GM12878 (cell line): ENCODE measurements at regions not wholly inside any gene's neighbourhood (a gene's known extent, or its start where the extent isn't known, plus 50 kb on each side); places are given as distances from the start of the nearest gene placed in this dataset.
A peak's percentile ranks its signal among the peaks of the same experiment; 100 is the strongest.

Experiments
- ATAC-seq: fragments of 200-7000 bp; cut with Tn5 transposase; 3 replicates; pipeline ENCODE4 v1.9.1; 2020; ENCODE audit warnings: mild to moderate bottlenecking, moderate library complexity
- BruUV-seq: library from RNA; stranded (reverse); fragments of 400-500 nt; replicated peaks from 2 replicates; lab custom pipeline; 2021; lab: Mats Ljungman, UMichigan
- CTCF ChIA-PET: fragments of 300-600 bp; sonication (Branson Sonifier 250); formaldehyde crosslinking; extraction: SDS; loops from one replicate; lab custom pipeline; 2021; ENCODE audit warnings: inconsistent platforms; lab: Yijun Ruan, JAX
- POLR2A ChIA-PET: fragments of 350-600 bp; formaldehyde crosslinking; extraction: SDS; loops from one replicate; lab custom pipeline; 2021; ENCODE audit warnings: inconsistent platforms; lab: Charles Lee
- RAD21 ChIA-PET: fragments of 300-600 bp; sonication (Branson Sonifier 250); formaldehyde crosslinking; loops from one replicate; lab custom pipeline; 2023; ENCODE audit warnings: antibody characterized with exemption; ENCODE audit not compliant: unreplicated experiment; lab: Charles Lee
- SMC1A ChIA-PET: fragments of 300-600 bp; sonication (Branson Sonifier 250); formaldehyde crosslinking; loops from one replicate; lab custom pipeline; 2023; ENCODE audit not compliant: unreplicated experiment, uncharacterized antibody; lab: Charles Lee
- DNase-seq: peaks from one replicate; pipeline ENCODE4 v3.0.0-alpha.2; 2011; ENCODE audit warnings: low read depth, low spot score
- FAIRE-seq: peaks from 3 replicates; lab custom pipeline; 2011; peaks lifted over from hg19 to GRCh38; lab: Jason Lieb, UNC
- H2AFZ ChIP-seq: 2 replicates; pipeline ENCODE4 v1.6.0; 2011; ENCODE audit warnings: low read depth, low read length, control low read depth; ENCODE audit not compliant: control insufficient read depth
- H3K27ac ChIP-seq: 2 replicates; pipeline ENCODE4 v1.5.1; 2011; ENCODE audit warnings: control low read depth; ENCODE audit not compliant: control insufficient read depth, insufficient read depth
- H3K27me3 ChIP-seq, 2 experiments: replicated peaks in 1 of 2; 2 replicates each; pipeline versions ENCODE4 v1.6.0 to v1.6.1; 2011; ENCODE audit warnings: low read length in 1 of 2; ENCODE audit not compliant: control insufficient read depth in 2 of 2, insufficient read depth in 2 of 2
- H3K36me3 ChIP-seq, 2 experiments: 2 replicates each; pipeline ENCODE4 v1.5.1; 2011; ENCODE audit warnings: low read length in 1 of 2; ENCODE audit not compliant: control insufficient read depth in 2 of 2, insufficient read depth in 2 of 2
- H3K4me1 ChIP-seq: 2 replicates; pipeline ENCODE4 v1.6.1; 2011; ENCODE audit warnings: mild to moderate bottlenecking, low read length, moderate library complexity, mixed read lengths; ENCODE audit not compliant: control insufficient read depth, insufficient read depth
- H3K4me2 ChIP-seq: 2 replicates; pipeline ENCODE4 v1.6.0; 2011; ENCODE audit warnings: control low read depth; ENCODE audit not compliant: control insufficient read depth, insufficient read depth
- H3K4me3 ChIP-seq: fragments of 200-600 bp; sonication (generic); 2 replicates; pipeline ENCODE4 v1.5.1; 2016
- H3K79me2 ChIP-seq: 2 replicates; pipeline ENCODE4 v1.6.0; 2011; ENCODE audit warnings: low read length; ENCODE audit not compliant: control insufficient read depth, insufficient read depth
- H3K9ac ChIP-seq: 2 replicates; pipeline ENCODE4 v1.8.0; 2011; ENCODE audit warnings: low read length, control low read depth, mixed read lengths; ENCODE audit not compliant: control insufficient read depth, insufficient read depth
- H3K9me3 ChIP-seq: replicated peaks from 3 replicates; pipeline ENCODE4 v1.5.1; 2011; ENCODE audit warnings: mild to moderate bottlenecking, low read length; ENCODE audit not compliant: control insufficient read depth, insufficient read depth
- H4K20me1 ChIP-seq: 2 replicates; pipeline ENCODE4 v1.6.0; 2011; ENCODE audit not compliant: control insufficient read depth, insufficient read depth
- BCL11A ChIP-seq: IDR thresholded peaks from 2 replicates; pipeline ENCODE4 v1.6.1; 2011; ENCODE audit warnings: low read depth, low read length
- BMI1 ChIP-seq: fragments of 450-650 bp; IDR thresholded peaks from 2 replicates; pipeline ENCODE4 v1.6.1; 2016; ENCODE audit warnings: mild to moderate bottlenecking, moderate library complexity, borderline replicate concordance
- CREB1 ChIP-seq: IDR thresholded peaks from 2 replicates; pipeline ENCODE4 v1.6.1; 2012; ENCODE audit warnings: low read depth, mild to moderate bottlenecking, inconsistent platforms
- IKZF1 ChIP-seq: fragments of 450-650 bp; conservative IDR thresholded peaks from 2 replicates; pipeline ENCODE4 v1.6.1; 2017; ENCODE audit warnings: antibody characterized with exemption, mild to moderate bottlenecking
- JUND ChIP-seq: IDR thresholded peaks from 2 replicates; pipeline ENCODE4 v1.6.1; 2012; ENCODE audit warnings: low read depth, mild to moderate bottlenecking, low read length, improper control_type of control experiment, moderate library complexity
- MEF2B ChIP-seq: fragments of 450-650 bp; IDR thresholded peaks from 2 replicates; pipeline ENCODE4 v1.6.1; 2018; ENCODE audit warnings: mild to moderate bottlenecking, moderate library complexity; ENCODE audit not compliant: partially characterized antibody, poor library complexity, severe bottlenecking
- MTA2 ChIP-seq: fragments of 450-650 bp; IDR thresholded peaks from 2 replicates; pipeline ENCODE4 v1.6.1; 2016; ENCODE audit warnings: low read depth, mild to moderate bottlenecking, moderate library complexity
- MXI1 ChIP-seq: fragments of 150-350 bp; IDR thresholded peaks from 2 replicates; pipeline ENCODE4 v1.6.1; 2011; ENCODE audit warnings: low read depth, mild to moderate bottlenecking, inconsistent platforms, low read length, improper control_type of control experiment
- PML ChIP-seq: IDR thresholded peaks from 2 replicates; pipeline ENCODE4 v1.6.1; 2012; ENCODE audit warnings: low read length, inconsistent platforms
- POLR2AphosphoS5 ChIP-seq: IDR thresholded peaks from 2 replicates; pipeline ENCODE4 v1.6.1; 2011; ENCODE audit warnings: mild to moderate bottlenecking, low read length, inconsistent platforms
- SMC3 ChIP-seq: IDR thresholded peaks from 2 replicates; pipeline ENCODE4 v1.6.1; 2011; ENCODE audit warnings: low read length, improper control_type of control experiment, borderline replicate concordance
- SPI1 ChIP-seq: IDR thresholded peaks from 2 replicates; pipeline ENCODE4 v1.6.1; 2011; ENCODE audit warnings: low read depth, mild to moderate bottlenecking, low read length, moderate library complexity, borderline replicate concordance; ENCODE audit not compliant: insufficient read depth
- SREBF2 ChIP-seq: IDR thresholded peaks from 2 replicates; pipeline ENCODE4 v1.6.1; 2012; ENCODE audit warnings: mild to moderate bottlenecking, low read length
- SRF ChIP-seq, 2 experiments: IDR thresholded peaks; 2 replicates each; pipeline ENCODE4 v1.6.1; 2011; ENCODE audit warnings: low read depth in 2 of 2, low read length in 2 of 2, mild to moderate bottlenecking in 1 of 2, moderate library complexity in 1 of 2
- TAF1 ChIP-seq: IDR thresholded peaks from 2 replicates; pipeline ENCODE4 v1.6.1; 2011; ENCODE audit warnings: mild to moderate bottlenecking, low read depth, low read length, borderline replicate concordance
- TARDBP ChIP-seq: IDR thresholded peaks from 2 replicates; pipeline ENCODE4 v1.6.1; 2016; ENCODE audit warnings: borderline replicate concordance
- ZNF217 ChIP-seq: fragments of 450-650 bp; IDR thresholded peaks from 2 replicates; pipeline ENCODE4 v1.6.1; 2017; ENCODE audit warnings: antibody characterized with exemption, mild to moderate bottlenecking
- in situ Hi-C: fragments of 300-500 bp; cut with MboI; formaldehyde crosslinking; loops from 9 replicates; pipeline ENCODE4 v1.14.3; 2018; ENCODE audit warnings: mixed read lengths
- intact Hi-C: fragments of 100-400 bp; cut with micrococcal nuclease; formaldehyde crosslinking; loops from one replicate; pipeline ENCODE4 v1.14.2; 2022; ENCODE audit not compliant: unreplicated experiment
- TF ChIP-seq, protein P1 (sequence below): IDR thresholded peaks from 2 replicates; pipeline ENCODE4 v1.6.1; 2012; ENCODE audit warnings: low read depth, low read length, improper control_type of control experiment
- TF ChIP-seq, protein P2 (sequence below): fragments of 450-650 bp; IDR thresholded peaks from 2 replicates; pipeline ENCODE4 v1.6.1; 2017; ENCODE audit warnings: low read depth, mild to moderate bottlenecking, moderate library complexity
- TF ChIP-seq, protein P3 (sequence below): IDR thresholded peaks from 2 replicates; pipeline ENCODE4 v1.6.1; 2012; ENCODE audit warnings: low read length, inconsistent platforms

GRCh38 chr3:3260870-3261269 is 81.4 kb upstream of the CRBN start:
- RAD21 ChIA-PET = interaction anchor here (0.5 kb wide), 1 partner anchor 146 kb away, joined by 3 read pairs; no protein-coding TSS in a partner anchor
- no peak for TF ChIP-seq TAF1
- TF ChIP-seq SPI1 = no peak
- TF ChIP-seq, protein P1, sequence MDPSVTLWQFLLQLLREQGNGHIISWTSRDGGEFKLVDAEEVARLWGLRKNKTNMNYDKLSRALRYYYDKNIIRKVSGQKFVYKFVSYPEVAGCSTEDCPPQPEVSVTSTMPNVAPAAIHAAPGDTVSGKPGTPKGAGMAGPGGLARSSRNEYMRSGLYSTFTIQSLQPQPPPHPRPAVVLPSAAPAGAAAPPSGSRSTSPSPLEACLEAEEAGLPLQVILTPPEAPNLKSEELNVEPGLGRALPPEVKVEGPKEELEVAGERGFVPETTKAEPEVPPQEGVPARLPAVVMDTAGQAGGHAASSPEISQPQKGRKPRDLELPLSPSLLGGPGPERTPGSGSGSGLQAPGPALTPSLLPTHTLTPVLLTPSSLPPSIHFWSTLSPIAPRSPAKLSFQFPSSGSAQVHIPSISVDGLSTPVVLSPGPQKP = no peak
- TF ChIP-seq BMI1 = no peak
- TF ChIP-seq CREB1 = no peak
- TF ChIP-seq JUND = no peak
- no peak for TF ChIP-seq TARDBP
- no peak for TF ChIP-seq SRF (IDR thresholded peaks at IDR 0.05; ENCODE audit: low read depth in 2 of 2, low read length in 2 of 2)
- TF ChIP-seq PML = no peak
- no peak for TF ChIP-seq MXI1
- TF ChIP-seq SREBF2 = no peak
- TF ChIP-seq, protein P2, sequence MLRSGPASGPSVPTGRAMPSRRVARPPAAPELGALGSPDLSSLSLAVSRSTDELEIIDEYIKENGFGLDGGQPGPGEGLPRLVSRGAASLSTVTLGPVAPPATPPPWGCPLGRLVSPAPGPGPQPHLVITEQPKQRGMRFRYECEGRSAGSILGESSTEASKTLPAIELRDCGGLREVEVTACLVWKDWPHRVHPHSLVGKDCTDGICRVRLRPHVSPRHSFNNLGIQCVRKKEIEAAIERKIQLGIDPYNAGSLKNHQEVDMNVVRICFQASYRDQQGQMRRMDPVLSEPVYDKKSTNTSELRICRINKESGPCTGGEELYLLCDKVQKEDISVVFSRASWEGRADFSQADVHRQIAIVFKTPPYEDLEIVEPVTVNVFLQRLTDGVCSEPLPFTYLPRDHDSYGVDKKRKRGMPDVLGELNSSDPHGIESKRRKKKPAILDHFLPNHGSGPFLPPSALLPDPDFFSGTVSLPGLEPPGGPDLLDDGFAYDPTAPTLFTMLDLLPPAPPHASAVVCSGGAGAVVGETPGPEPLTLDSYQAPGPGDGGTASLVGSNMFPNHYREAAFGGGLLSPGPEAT = peak; percentile 39; the same call in 1 of the 2 replicates
- no peak for TF ChIP-seq POLR2AphosphoS5
- TF ChIP-seq MEF2B = no peak
- no peak for TF ChIP-seq ZNF217
- TF ChIP-seq, protein P3, sequence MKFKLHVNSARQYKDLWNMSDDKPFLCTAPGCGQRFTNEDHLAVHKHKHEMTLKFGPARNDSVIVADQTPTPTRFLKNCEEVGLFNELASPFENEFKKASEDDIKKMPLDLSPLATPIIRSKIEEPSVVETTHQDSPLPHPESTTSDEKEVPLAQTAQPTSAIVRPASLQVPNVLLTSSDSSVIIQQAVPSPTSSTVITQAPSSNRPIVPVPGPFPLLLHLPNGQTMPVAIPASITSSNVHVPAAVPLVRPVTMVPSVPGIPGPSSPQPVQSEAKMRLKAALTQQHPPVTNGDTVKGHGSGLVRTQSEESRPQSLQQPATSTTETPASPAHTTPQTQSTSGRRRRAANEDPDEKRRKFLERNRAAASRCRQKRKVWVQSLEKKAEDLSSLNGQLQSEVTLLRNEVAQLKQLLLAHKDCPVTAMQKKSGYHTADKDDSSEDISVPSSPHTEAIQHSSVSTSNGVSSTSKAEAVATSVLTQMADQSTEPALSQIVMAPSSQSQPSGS = no peak
- TF ChIP-seq MTA2 = peak; percentile 63
- TF ChIP-seq IKZF1 = peak; percentile 32; the same call in 1 of the 2 replicates
- peak; percentile 25; the same call in 1 of the 2 replicates for TF ChIP-seq BCL11A
- TF ChIP-seq SMC3 = no peak

More at GRCh38 chr3:3260870-3261269, 81.4 kb upstream of the CRBN start:
- ChIA-PET CTCF (no interaction called here), SMC1A (interaction anchor here (1.0 kb wide), 1 partner anchor 50 kb away, joined by 3 read pairs; no protein-coding TSS in a partner anchor), POLR2A (no interaction called here)
- no peak overlapping the region for H2AFZ ChIP-seq
- H3K9me3 ChIP-seq = no peaks in the 10 kb centered on the region
- FAIRE-seq (no peak), ATAC-seq (peak; percentile 63), DNase-seq (peak; percentile 8)
- H3K27me3 ChIP-seq = no peaks in the 10 kb centered on the region
- in situ Hi-C loops (no loop called here), intact Hi-C loops (no loop called here)
- no peak overlapping the region for H3K4me2 ChIP-seq
- BruUV-seq = no TSS peak
- no peaks in the 10 kb centered on the region for H4K20me1 ChIP-seq
- H3K79me2 ChIP-seq = no peaks in the 10 kb centered on the region
- H3K36me3 ChIP-seq = no peaks in the 10 kb centered on the region
- no peak overlapping the region for H3K9ac ChIP-seq
- no peak overlapping the region for H3K27ac ChIP-seq
- H3K4me3 ChIP-seq = no peak overlapping the region
- H3K4me1 ChIP-seq = no peaks in the 10 kb centered on the region
